Esophagus muscularis mucosa (tissue), 4 donors: ENCODE measurements at regions not wholly inside any gene's neighbourhood (a gene's known extent, or its start where the extent isn't known, plus 50 kb on each side); places are given as distances from the start of the nearest gene placed in this dataset.

ENCODE experiments used
- CTCF ChIP-seq, 3 experiments: fragments of 200-600 bp in 2 of 3; fragments of 450-650 bp in 1 of 3; sonication (generic) in 2 of 3; IDR thresholded peaks; one replicate each; pipeline ENCODE4 v1.5.1; 2017 to 2019; ENCODE audit warnings: antibody characterized with exemption in 3 of 3, mild to moderate bottlenecking in 2 of 3, moderate library complexity in 1 of 3
- EP300 ChIP-seq: sonication (generic); formaldehyde crosslinking; IDR thresholded peaks from one replicate; pipeline ENCODE4 v1.6.1; 2017; ENCODE audit warnings: antibody characterized with exemption
- POLR2A ChIP-seq: fragments of 450-650 bp; IDR thresholded peaks from one replicate; pipeline ENCODE4 v1.6.1; 2017; ENCODE audit warnings: antibody characterized with exemption, moderate library complexity, mild to moderate bottlenecking, low read depth
- POLR2AphosphoS5 ChIP-seq, 2 donors: sonication (generic); formaldehyde crosslinking; IDR thresholded peaks; one replicate each; pipeline ENCODE4 v1.6.1; 2017; ENCODE audit warnings: antibody characterized with exemption in 2 of 2

GRCh38 chrX:45623266-45623665, 422.6 kb upstream of the DIPK2B start:
- TF ChIP-seq POLR2AphosphoS5 (IDR thresholded peaks at IDR 0.05) (peak in 1 of 2 donors; percentile 25), CTCF (IDR thresholded peaks at IDR 0.05) (no peak), EP300 (no peak), POLR2A (no peak)
